ELF-1 (cell line): ENCODE measurements at regions not wholly inside any gene's neighbourhood (a gene's known extent, or its start where the extent isn't known, plus 50 kb on each side); places are given as distances from the start of the nearest gene placed in this dataset.
A peak's percentile ranks its signal among the peaks of the same experiment; 100 is the strongest.
"Not testable (repeated sequence)": the region's sequence is repeated elsewhere in the genome, so short reads cannot be mapped to it uniquely, and the experiment has no call there.

Source experiments
- DNase-seq: peaks from one replicate; pipeline ENCODE4 v3.0.0-alpha.2; 2016; ENCODE audit warnings: low read depth, low spot score

- DNase-seq, result no peak
Observed at GRCh38 chr13:38283346-38283745, 66.3 kb upstream of the UFM1 start.

DNA sequence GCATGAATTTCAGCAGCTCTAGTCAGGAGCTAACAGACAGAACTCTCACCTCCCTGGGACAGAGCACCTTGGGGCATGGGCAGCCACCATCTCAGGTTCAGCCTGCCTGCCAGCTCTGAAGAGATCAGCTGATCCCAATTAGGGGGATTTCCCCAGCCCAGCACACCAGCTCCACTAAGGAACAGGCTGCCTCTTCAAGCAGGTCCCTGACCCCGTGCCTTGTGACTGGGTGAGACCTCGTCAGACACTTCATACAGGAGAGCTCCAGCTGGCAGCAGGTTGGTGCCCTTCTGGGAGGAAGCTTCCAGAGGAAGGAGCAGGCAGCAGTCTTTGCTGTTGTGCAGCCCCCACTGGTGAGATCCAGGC, 84.5 kb upstream of the UFM1 start:
- peak; percentile 3 for DNase-seq

DNA sequence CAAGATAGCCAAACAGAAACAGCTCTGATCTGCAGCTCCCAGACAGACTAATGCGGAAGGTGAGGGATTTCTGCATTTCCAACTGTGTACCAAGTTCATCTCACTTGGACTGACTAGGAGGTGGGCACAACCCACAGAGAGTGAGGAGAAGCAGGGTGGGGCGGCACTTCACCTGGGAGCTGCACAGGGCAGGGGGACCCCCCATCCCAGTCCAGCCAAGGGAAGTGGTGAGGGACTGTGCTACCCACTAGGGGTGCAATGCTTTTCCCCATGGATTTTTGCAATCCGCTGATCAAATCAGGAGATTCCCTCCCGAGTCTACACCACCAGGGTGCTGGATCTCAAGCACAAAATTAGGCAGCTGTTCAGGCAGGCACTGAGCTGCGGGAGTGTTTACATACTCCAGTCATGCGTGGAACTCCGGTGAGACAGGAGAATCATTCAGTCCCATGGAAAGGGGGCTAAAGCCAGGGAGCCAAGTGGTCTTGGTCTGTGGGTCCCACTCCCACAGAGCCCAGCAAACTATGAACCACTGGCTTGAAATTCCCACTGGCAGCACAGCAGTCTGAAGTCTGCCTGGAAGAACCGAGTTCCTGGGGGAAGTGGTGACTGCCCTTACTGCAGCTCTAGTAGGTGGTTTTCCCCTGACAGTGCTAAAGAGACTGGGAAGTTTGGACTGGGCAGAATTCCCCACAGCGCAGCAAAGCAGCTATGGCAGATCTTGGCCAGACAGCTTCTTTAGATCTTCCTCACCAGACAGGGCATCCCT, 85.1 kb upstream of the UFM1 start:
- DNase-seq, result no peak

DNA sequence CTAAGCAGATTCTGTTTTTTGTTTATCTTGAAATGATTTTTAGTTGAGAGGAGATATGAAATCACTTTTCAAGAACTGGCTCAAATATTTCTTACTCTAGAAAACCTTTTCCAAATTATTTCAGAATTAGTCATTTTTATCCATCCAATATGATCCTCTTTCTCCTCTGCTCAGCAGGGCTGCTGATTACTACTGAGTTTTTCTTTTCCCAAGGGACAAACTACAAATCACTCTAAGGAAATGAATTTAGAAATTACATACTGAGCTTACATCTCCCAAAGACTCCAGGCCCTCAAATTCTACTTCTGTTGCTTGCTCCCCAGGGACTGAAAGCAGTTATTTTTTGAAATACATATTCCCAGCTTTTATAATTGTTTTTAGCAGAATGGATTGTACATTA, 87.4 kb upstream of the UFM1 start:
- no peak for DNase-seq

GRCh38 chr13:38255600-38255999, 94.1 kb upstream of the UFM1 start:
- peak; percentile 12 for DNase-seq

- DNase-seq, result no peak
Observed at GRCh38 chr13:38239874-38240273, 109.8 kb upstream of the UFM1 start.

DNA sequence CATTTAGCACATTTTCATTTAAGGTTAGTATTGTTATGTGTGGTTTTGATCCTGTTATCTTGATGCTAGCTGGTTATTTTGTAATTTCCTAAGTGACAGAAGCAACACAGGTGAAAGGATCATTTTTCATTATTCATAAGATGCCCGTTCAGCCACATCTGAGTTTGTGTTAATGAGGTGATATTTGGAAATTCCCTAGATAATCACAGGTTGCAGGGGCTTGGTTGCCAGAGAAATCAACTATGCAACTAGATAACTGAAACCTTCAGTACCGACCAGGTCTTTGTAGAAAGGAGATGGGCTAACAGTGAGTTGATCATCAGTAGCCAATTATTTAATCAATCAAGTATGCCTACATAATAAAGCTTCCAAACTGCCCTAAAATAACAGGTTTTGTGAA, 121.3 kb upstream of the UFM1 start:
- DNase-seq, result no peak

DNA sequence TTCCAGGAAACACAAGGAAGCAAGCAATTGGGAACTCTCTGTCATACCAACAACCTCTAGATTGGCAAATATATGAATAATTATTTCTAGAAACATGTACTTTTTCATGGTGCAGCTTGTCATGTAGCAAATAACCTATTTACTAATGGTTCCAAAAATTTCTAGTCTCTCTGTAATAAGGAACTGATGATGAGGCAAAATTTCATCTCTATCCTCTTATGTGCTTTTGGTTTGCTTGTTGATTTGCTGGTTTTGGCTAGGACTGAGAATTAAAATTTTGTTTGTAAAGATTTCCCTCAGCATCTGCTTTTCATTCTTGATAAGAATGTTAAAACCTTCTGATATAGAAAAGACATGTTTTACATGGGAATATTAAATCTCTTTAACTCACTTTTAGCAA, 123.2 kb upstream of the UFM1 start:
- no peak for DNase-seq

GRCh38 chr13:38223089-38223488, 126.6 kb upstream of the UFM1 start:
- DNase-seq, result peak; percentile 10

- not testable (repeated sequence) for DNase-seq
Observed at GRCh38 chr13:38221120-38221519, 128.5 kb upstream of the UFM1 start.

DNA sequence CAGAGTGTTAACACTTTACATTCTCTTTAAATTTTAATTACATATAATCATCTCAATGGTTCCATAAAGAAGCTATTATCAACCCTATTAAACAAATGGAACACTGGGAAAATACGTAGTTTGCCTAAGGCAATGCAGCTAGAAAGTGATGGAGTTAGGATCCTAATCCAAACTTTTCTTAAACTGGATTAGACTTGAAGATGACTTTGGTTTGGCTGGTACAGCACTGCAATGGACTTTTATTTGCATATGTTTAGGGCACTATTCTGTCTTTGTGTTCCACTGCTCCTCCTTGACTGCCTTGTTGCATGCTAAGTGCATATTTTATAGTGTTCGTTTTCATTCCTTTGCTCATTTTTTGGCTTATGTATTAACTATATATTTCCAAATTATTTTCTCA, 133.5 kb upstream of the UFM1 start:
- DNase-seq, result no peak

DNA sequence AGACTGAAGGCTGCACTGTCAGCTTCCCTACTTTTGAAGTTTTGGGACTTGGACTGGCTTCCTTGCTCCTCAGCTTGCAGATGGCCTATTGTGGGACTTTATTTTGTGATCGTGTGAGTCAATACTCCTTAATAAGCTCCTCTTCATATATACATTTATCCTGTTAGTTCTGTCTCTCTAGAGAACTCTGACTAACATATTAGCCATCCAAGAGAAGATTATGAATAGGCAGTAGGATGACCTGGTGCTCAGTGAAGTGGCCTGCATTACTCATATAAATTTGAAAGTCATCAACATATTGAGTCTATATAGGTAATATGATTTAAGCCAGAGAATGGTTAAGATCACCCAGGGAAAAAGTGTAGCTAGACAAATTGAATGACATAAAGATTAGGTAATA, 136.3 kb upstream of the UFM1 start:
- no peak for DNase-seq

- DNase-seq, result peak; percentile 11
Observed at GRCh38 chr13:38210928-38211596, 138.6 kb upstream of the UFM1 start.

GRCh38 chr13:38204556-38204955, 145.1 kb upstream of the UFM1 start:
- no peak for DNase-seq

DNA sequence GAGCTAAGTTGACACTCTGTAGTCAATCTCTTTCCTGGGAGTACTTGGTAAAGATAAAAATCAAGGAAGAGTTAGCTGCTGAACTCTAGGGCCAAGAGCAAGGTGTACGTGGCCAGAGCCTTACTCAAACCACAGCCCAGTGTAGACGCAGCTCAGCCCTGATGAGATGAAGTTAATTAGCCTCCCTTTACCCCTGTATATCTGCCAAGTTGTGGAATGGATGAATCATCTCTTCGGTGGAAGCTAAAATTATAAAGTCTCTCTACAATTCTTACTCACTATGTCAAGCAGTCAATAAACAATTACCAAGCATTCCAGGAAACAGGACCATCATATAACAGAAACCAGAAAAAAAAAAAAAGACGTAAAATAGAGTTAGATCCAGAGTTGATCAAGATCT, 146.9 kb upstream of the UFM1 start:
- no peak for DNase-seq

GRCh38 chr13:38191016-38191415, 158.6 kb upstream of the UFM1 start:
- no peak for DNase-seq

DNA sequence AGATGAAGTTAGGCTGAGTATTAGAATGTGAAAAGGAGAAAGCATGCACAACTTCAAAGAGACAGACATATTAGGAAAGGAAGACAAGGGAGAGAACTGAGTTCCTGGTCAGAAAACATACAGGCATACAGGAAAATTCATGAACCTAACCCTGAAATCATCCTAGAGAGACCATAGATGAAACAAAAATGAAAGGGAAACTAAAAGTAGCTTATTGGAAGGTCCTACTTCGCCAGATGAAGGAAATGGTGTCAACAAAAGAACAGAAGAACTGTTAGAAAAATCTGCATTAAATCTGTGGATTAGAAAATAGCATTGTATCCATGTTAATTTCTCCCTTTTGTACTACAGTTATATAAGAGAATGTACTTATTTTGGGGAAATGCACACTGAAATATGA, 169.0 kb upstream of the UFM1 start:
- DNase-seq, result no peak

DNA sequence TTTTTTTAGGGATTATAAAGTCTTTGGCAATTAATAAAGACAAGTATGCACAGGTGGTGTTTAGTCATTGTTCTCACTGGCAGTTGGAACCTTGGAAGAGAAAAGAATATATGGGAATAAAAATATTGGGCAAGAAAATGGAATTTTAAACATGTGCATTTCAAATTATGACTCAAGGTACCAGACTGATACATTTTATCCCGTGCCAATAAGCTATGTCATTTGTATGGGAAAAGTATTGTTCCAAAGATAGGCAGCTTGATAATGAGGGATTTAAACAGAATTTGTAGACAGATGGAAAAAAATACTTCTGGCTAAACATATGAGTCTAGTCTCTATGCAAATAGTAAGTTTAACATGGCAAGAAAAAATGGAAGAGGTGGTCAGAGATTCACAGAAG, 169.5 kb upstream of the UFM1 start:
- no peak for DNase-seq

GRCh38 chr13:38176664-38177063, 173.0 kb upstream of the UFM1 start:
- DNase-seq, result no peak

GRCh38 chr13:38173403-38173802, 176.2 kb upstream of the UFM1 start:
- no peak for DNase-seq

- DNase-seq, result no peak
Observed at GRCh38 chr13:38167164-38167822, 182.4 kb upstream of the UFM1 start.

- no peak for DNase-seq
Observed at GRCh38 chr13:38166116-38166515, 183.5 kb upstream of the UFM1 start.

DNA sequence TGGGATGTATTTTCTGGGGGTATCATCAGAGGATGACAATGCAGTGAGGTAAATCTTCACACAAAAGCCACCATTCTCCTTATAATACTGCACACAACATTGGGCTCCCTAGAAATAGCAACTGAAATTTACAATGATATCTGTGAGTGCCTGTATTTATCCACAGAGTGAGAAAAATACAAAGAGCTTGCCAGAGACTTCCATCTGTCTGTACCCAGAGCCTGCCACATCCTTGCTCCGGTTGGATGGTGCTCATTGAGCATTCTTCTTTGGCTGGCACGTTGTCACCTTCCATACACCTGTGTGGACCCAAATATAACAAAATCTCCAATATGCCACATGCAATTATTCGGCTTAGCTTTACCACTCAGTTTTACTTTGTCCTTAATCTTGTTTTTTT, 189.5 kb upstream of the UFM1 start:
- DNase-seq, result no peak
